PC-3 (cell line): ENCODE measurements at regions not wholly inside any gene's neighbourhood (a gene's known extent, or its start where the extent isn't known, plus 50 kb on each side); places are given as distances from the start of the nearest gene placed in this dataset.

Experiments
- CTCF ChIP-seq: fragments of 300-600 bp; sonication (generic); conservative IDR thresholded peaks from 2 replicates; pipeline ENCODE4 v1.5.1; 2017; ENCODE audit warnings: antibody characterized with exemption, low read depth, mild to moderate bottlenecking, low read length
- EZH2 ChIP-seq: fragments of 300-600 bp; sonication (generic); IDR thresholded peaks from one replicate; pipeline ENCODE4 v1.6.1; 2017; ENCODE audit warnings: antibody characterized with exemption, mild to moderate bottlenecking, low read length; ENCODE audit not compliant: unreplicated experiment
- EZH2phosphoT487 ChIP-seq: fragments of 300-600 bp; sonication (generic); IDR thresholded peaks from 2 replicates; pipeline ENCODE4 v1.6.1; 2018; ENCODE audit warnings: mild to moderate bottlenecking, antibody characterized with exemption, low read length, borderline replicate concordance

GRCh38 chr7:49014870-49015269 is 90.5 kb downstream of the CDC14C start:
- TF ChIP-seq CTCF (no peak), EZH2 (no peak), EZH2phosphoT487 (no peak)
